ENCODE measurements at regions not wholly inside any gene's neighbourhood (a gene's known extent, or its start where the extent isn't known, plus 50 kb on each side); places are given as distances from the start of the nearest gene placed in this dataset.

GRCh38 chr1:29465755-29466154 is 229.4 kb downstream of the PTPRU start:
- Histone ChIP-seq H3K27ac (no peak overlapping the region), H3K4me1 (no peaks in the 10 kb centered on the region), H3K36me3 (no peaks in the 10 kb centered on the region), H3K27me3 (peaks cover 0 to 6% (median 0%) of the 10 kb centered on the region in 3 donors), H3K4me3 (no peak overlapping the region), H3K9me3 (no peaks in the 10 kb centered on the region)
- ATAC-seq (no peak), DNase-seq (no peak)
- in situ Hi-C loops (cut with MboI; ENCODE audit: low sequenced_read_pairs in 4 of 4): no loop called here
- intact Hi-C loops (cut with DNase I; ENCODE audit: low total_unique reads): no loop called here
- TF ChIP-seq POLR2A (IDR thresholded peaks at IDR 0.05): no peak
- TF ChIP-seq CTCF (IDR thresholded peaks at IDR 0.05 in 4 of 5, conservative IDR thresholded peaks at IDR 0.05 in 1 of 5): no peak

- Histone ChIP-seq H3K27me3 (peaks cover 0 to 6% (median 0%) of the 10 kb centered on the region in 3 donors), H3K9me3 (no peaks in the 10 kb centered on the region), H3K4me3 (no peak overlapping the region), H3K36me3 (no peaks in the 10 kb centered on the region), H3K27ac (no peak overlapping the region), H3K4me1 (no peaks in the 10 kb centered on the region)
- no peak for DNase-seq
- ATAC-seq: no peak
- TF ChIP-seq CTCF (IDR thresholded peaks at IDR 0.05 in 4 of 5, conservative IDR thresholded peaks at IDR 0.05 in 1 of 5): no peak
- TF ChIP-seq POLR2A (IDR thresholded peaks at IDR 0.05): no peak
- intact Hi-C loops (cut with DNase I; ENCODE audit: low total_unique reads): no loop called here
- in situ Hi-C loops (cut with MboI; ENCODE audit: low sequenced_read_pairs in 4 of 4): no loop called here
These were observed 225.8 kb downstream of the PTPRU start for GRCh38 chr1:29462096-29462495.

GRCh38 chr1:29461115-29461739 is 224.9 kb downstream of the PTPRU start:
- DNase-seq (no peak), ATAC-seq (no peak)
- H3K27ac ChIP-seq: no peak overlapping the region
- intact Hi-C loops (cut with DNase I; ENCODE audit: low total_unique reads): no loop called here
- no peaks in the 10 kb centered on the region for H3K4me1 ChIP-seq
- no peaks in the 10 kb centered on the region for H3K36me3 ChIP-seq
- peaks cover 0 to 6% (median 0%) of the 10 kb centered on the region in 3 donors for H3K27me3 ChIP-seq
- no peak overlapping the region for H3K4me3 ChIP-seq
- no peaks in the 10 kb centered on the region for H3K9me3 ChIP-seq
- in situ Hi-C loops (cut with MboI; ENCODE audit: low sequenced_read_pairs in 4 of 4): no loop called here
- TF ChIP-seq POLR2A (IDR thresholded peaks at IDR 0.05) (no peak), CTCF (IDR thresholded peaks at IDR 0.05 in 4 of 5, conservative IDR thresholded peaks at IDR 0.05 in 1 of 5) (no peak)

GRCh38 chr1:29460694-29461093 is 224.4 kb downstream of the PTPRU start:
- H3K36me3 ChIP-seq: no peaks in the 10 kb centered on the region
- no peak overlapping the region for H3K27ac ChIP-seq
- in situ Hi-C loops (cut with MboI; ENCODE audit: low sequenced_read_pairs in 4 of 4) (no loop called here), intact Hi-C loops (cut with DNase I; ENCODE audit: low total_unique reads) (no loop called here)
- DNase-seq: no peak
- no peaks in the 10 kb centered on the region for H3K4me1 ChIP-seq
- no peak for ATAC-seq
- peaks cover 0 to 6% (median 0%) of the 10 kb centered on the region in 3 donors for H3K27me3 ChIP-seq
- TF ChIP-seq POLR2A (IDR thresholded peaks at IDR 0.05) (no peak), CTCF (IDR thresholded peaks at IDR 0.05 in 4 of 5, conservative IDR thresholded peaks at IDR 0.05 in 1 of 5) (no peak)
- no peaks in the 10 kb centered on the region for H3K9me3 ChIP-seq
- no peak overlapping the region for H3K4me3 ChIP-seq

All from gastrocnemius medialis (tissue), 4 donors.